Tibial nerve (tissue), 4 donors: ENCODE measurements at regions not wholly inside any gene's neighbourhood (a gene's known extent, or its start where the extent isn't known, plus 50 kb on each side); places are given as distances from the start of the nearest gene placed in this dataset.

Experiments
- DNase-seq, 2 donors: peaks; one replicate each; pipeline ENCODE4 v3.0.0-alpha.2; 2019; ENCODE audit warnings: low spot score in 2 of 2
- H3K27ac ChIP-seq, 4 donors: fragments of 200-600 bp; sonication (generic) in 3 of 4; one replicate each; pipeline ENCODE4 v1.5.1; 2017 to 2019; ENCODE audit warnings: mild to moderate bottlenecking in 1 of 4
- H3K27me3 ChIP-seq, 2 donors: fragments of 200-600 bp; sonication (generic) in 1 of 2; one replicate each; pipeline versions ENCODE4 v1.5.1 to v1.6.0; 2017 to 2019
- H3K36me3 ChIP-seq, 3 donors: fragments of 200-600 bp; sonication (generic); one replicate each; pipeline ENCODE4 v1.5.1; 2018 to 2019
- H3K4me1 ChIP-seq, 4 donors: fragments of 200-600 bp; sonication (generic) in 3 of 4; one replicate each; pipeline ENCODE4 v1.5.1; 2017 to 2019
- H3K4me3 ChIP-seq, 4 donors: fragments of 200-600 bp; sonication (generic) in 3 of 4; one replicate each; pipeline ENCODE4 v1.5.1; 2017 to 2019; ENCODE audit warnings: mild to moderate bottlenecking in 1 of 4, moderate library complexity in 1 of 4
- H3K9me3 ChIP-seq, 4 donors: fragments of 200-600 bp; sonication (generic) in 3 of 4; one replicate each; pipeline ENCODE4 v1.5.1; 2017 to 2019
- CTCF ChIP-seq, 5 experiments: fragments of 200-600 bp in 3 of 5; fragments of 450-650 bp in 2 of 5; sonication (generic) in 3 of 5; IDR thresholded peaks; one replicate each; pipeline ENCODE4 v1.5.1; 2016 to 2019; ENCODE audit warnings: antibody characterized with exemption in 5 of 5, mild to moderate bottlenecking in 3 of 5, moderate library complexity in 2 of 5
- EP300 ChIP-seq, 2 donors: sonication (generic); formaldehyde crosslinking; IDR thresholded peaks; one replicate each; pipeline ENCODE4 v1.6.1; 2017; ENCODE audit warnings: antibody characterized with exemption in 2 of 2, mild to moderate bottlenecking in 1 of 2
- POLR2A ChIP-seq, 2 donors: fragments of 450-650 bp; IDR thresholded peaks; one replicate each; pipeline ENCODE4 v1.6.1; 2017; ENCODE audit warnings: antibody characterized with exemption in 2 of 2, mild to moderate bottlenecking in 2 of 2, moderate library complexity in 2 of 2
- WGBS, 2 donors: methylation state at CpG; one replicate each; pipeline ENCODE4 v1.1.5; 2018; 5-methylcytosine and 5-hydroxymethylcytosine counted together

- TF ChIP-seq CTCF (IDR thresholded peaks at IDR 0.05) (no peak), POLR2A (IDR thresholded peaks at IDR 0.05) (no peak), EP300 (IDR thresholded peaks at IDR 0.05) (no peak)
- DNase-seq: no peak
- 72 to 74% methylated on average over 7 of the region's 7 CpGs for WGBS, 2 donors
These were observed 158.7 kb upstream of the SPRED1 start for GRCh38 chr15:38093931-38094330.

GRCh38 chr15:38102972-38103371, 149.7 kb upstream of the SPRED1 start:
- H3K27me3 ChIP-seq: no peaks in the 10 kb centered on the region
- no peak overlapping the region for H3K27ac ChIP-seq
- TF ChIP-seq CTCF (IDR thresholded peaks at IDR 0.05) (no peak), POLR2A (IDR thresholded peaks at IDR 0.05) (no peak), EP300 (IDR thresholded peaks at IDR 0.05) (no peak)
- 94 to 97% methylated on average over 1 of the region's 1 CpG for WGBS, 2 donors
- no peaks in the 10 kb centered on the region for H3K36me3 ChIP-seq
- no peak for DNase-seq
- H3K9me3 ChIP-seq: peaks cover 0 to 2% (median 0%) of the 10 kb centered on the region in 4 donors
- no peaks in the 10 kb centered on the region for H3K4me1 ChIP-seq
- H3K4me3 ChIP-seq: no peak overlapping the region

More at GRCh38 chr15:38093931-38094330, 158.7 kb upstream of the SPRED1 start:
- Histone ChIP-seq H3K27ac (no peak overlapping the region), H3K4me1 (peaks cover 0 to 11% (median 2%) of the 10 kb centered on the region in 4 donors), H3K27me3 (no peaks in the 10 kb centered on the region), H3K36me3 (no peaks in the 10 kb centered on the region), H3K4me3 (no peak overlapping the region), H3K9me3 (peaks cover 0 to 16% (median 0%) of the 10 kb centered on the region in 4 donors)

GRCh38 chr15:38103564-38103963, 149.1 kb upstream of the SPRED1 start:
- no peak for DNase-seq
- no peak for TF ChIP-seq POLR2A (IDR thresholded peaks at IDR 0.05)
- no peak for TF ChIP-seq EP300 (IDR thresholded peaks at IDR 0.05)
- TF ChIP-seq CTCF (IDR thresholded peaks at IDR 0.05): no peak
- H3K4me3 ChIP-seq: no peak overlapping the region
- H3K9me3 ChIP-seq: no peaks in the 10 kb centered on the region
- H3K27me3 ChIP-seq: no peaks in the 10 kb centered on the region
- no peak overlapping the region for H3K27ac ChIP-seq
- no peaks in the 10 kb centered on the region for H3K4me1 ChIP-seq
- 84 to 88% methylated on average over 1 of the region's 1 CpG for WGBS, 2 donors
- no peaks in the 10 kb centered on the region for H3K36me3 ChIP-seq

GRCh38 chr15:38111070-38111469, 141.6 kb upstream of the SPRED1 start:
- Histone ChIP-seq H3K27me3 (no peaks in the 10 kb centered on the region), H3K4me1 (no peaks in the 10 kb centered on the region), H3K36me3 (no peaks in the 10 kb centered on the region), H3K27ac (no peak overlapping the region), H3K9me3 (no peaks in the 10 kb centered on the region), H3K4me3 (no peak overlapping the region)
- DNase-seq: no peak
- TF ChIP-seq CTCF (IDR thresholded peaks at IDR 0.05) (no peak), POLR2A (IDR thresholded peaks at IDR 0.05) (no peak), EP300 (IDR thresholded peaks at IDR 0.05) (no peak)
- WGBS, 2 donors: 60 to 65% methylated on average over 1 of the region's 1 CpG

GRCh38 chr15:38112406-38112805, 140.2 kb upstream of the SPRED1 start:
- 84 to 86% methylated on average over 6 of the region's 6 CpGs for WGBS, 2 donors
- H3K36me3 ChIP-seq: no peaks in the 10 kb centered on the region
- H3K27me3 ChIP-seq: no peaks in the 10 kb centered on the region
- no peak overlapping the region for H3K27ac ChIP-seq
- TF ChIP-seq CTCF (IDR thresholded peaks at IDR 0.05): no peak
- no peak for TF ChIP-seq POLR2A (IDR thresholded peaks at IDR 0.05)
- TF ChIP-seq EP300 (IDR thresholded peaks at IDR 0.05): no peak
- H3K4me1 ChIP-seq: no peaks in the 10 kb centered on the region
- H3K4me3 ChIP-seq: no peak overlapping the region
- H3K9me3 ChIP-seq: no peaks in the 10 kb centered on the region
- no peak for DNase-seq
